Mammary epithelial cell (primary cell): ENCODE measurements at regions not wholly inside any gene's neighbourhood (a gene's known extent, or its start where the extent isn't known, plus 50 kb on each side); places are given as distances from the start of the nearest gene placed in this dataset.

Experiments used
- EZH2 ChIP-seq: IDR thresholded peaks from 2 replicates; pipeline ENCODE4 v1.6.1; 2012; ENCODE audit warnings: low read length, inconsistent platforms, borderline replicate concordance
- TF ChIP-seq, protein P1 (sequence below), 2 donors: IDR thresholded peaks in 1 of 2; conservative IDR thresholded peaks in 1 of 2; 2 replicates each; pipeline ENCODE4 v1.5.1; 2011 to 2012; ENCODE audit warnings: inconsistent platforms in 2 of 2, low read length in 2 of 2, mild to moderate bottlenecking in 2 of 2, control low read depth in 1 of 2, low read depth in 1 of 2; ENCODE audit not compliant: insufficient read depth in 1 of 2; ENCODE audit errors: extremely low read depth in 1 of 2

- TF ChIP-seq, protein P1, sequence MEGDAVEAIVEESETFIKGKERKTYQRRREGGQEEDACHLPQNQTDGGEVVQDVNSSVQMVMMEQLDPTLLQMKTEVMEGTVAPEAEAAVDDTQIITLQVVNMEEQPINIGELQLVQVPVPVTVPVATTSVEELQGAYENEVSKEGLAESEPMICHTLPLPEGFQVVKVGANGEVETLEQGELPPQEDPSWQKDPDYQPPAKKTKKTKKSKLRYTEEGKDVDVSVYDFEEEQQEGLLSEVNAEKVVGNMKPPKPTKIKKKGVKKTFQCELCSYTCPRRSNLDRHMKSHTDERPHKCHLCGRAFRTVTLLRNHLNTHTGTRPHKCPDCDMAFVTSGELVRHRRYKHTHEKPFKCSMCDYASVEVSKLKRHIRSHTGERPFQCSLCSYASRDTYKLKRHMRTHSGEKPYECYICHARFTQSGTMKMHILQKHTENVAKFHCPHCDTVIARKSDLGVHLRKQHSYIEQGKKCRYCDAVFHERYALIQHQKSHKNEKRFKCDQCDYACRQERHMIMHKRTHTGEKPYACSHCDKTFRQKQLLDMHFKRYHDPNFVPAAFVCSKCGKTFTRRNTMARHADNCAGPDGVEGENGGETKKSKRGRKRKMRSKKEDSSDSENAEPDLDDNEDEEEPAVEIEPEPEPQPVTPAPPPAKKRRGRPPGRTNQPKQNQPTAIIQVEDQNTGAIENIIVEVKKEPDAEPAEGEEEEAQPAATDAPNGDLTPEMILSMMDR (conservative IDR thresholded peaks at IDR 0.05 in 1 of 2, IDR thresholded peaks at IDR 0.05 in 1 of 2; ENCODE audit: extremely low read depth in 1 of 2, insufficient read depth in 1 of 2, low read depth in 1 of 2, low read length in 2 of 2) = no peak
- no peak for TF ChIP-seq EZH2
Measured at GRCh38 chr12:115044073-115044472, 360.1 kb upstream of the TBX3 start.
